Erythroblast (primary cell): ENCODE measurements at regions not wholly inside any gene's neighbourhood (a gene's known extent, or its start where the extent isn't known, plus 50 kb on each side); places are given as distances from the start of the nearest gene placed in this dataset.

Source experiments
- DNase-seq, 2 experiments: peaks; one replicate each; lab custom pipeline; 2025; lab: John Stamatoyannopoulos, UW
- GATA1 ChIP-seq: IDR thresholded peaks from 2 replicates; pipeline ENCODE4 v1.6.1; 2011; ENCODE audit warnings: low read depth, mild to moderate bottlenecking, control low read depth, low read length, moderate library complexity
- POLR2A ChIP-seq: IDR thresholded peaks from 2 replicates; pipeline ENCODE4 v1.6.1; 2011; ENCODE audit warnings: mild to moderate bottlenecking, low read length

DNA sequence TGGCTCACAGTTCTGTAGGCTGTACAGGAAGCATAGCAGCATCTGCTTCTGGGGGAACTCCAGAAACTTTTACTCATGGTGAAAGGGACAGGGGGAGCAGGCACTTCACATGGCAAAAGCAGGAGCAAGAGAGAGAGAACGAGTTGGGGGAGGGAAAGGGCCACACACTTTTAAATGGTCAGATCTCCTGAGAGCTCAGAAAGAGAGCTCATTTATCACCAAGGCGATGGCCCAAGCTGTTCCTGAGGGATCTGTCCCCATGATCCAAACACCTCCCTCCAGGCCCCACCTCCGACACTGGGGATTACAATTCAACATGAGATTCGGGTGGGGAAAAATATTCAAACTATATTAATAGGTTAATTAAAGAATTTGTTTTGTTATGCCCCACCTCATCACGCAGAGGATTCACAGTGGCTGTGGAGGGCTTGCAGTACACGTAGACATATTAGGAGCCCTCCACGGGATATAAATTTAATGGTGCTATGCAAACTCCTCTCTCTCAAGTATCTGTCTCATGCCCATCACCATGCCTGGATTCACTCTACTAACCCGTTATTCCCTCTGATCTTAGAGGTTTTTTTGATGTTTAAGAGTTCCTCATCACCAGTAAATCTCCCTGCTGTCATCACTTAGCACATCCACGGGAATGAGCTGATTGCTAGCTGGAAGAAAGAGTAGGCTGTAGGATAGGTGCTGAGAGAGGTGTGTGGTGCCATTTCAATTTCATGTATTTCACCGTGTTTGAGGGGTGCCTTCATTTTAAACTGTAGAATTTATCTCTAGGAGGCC lies 84.5 kb upstream of the ARHGAP28 start:
- DNase-seq = no peak
- TF ChIP-seq GATA1 (no peak), POLR2A (no peak)

DNA sequence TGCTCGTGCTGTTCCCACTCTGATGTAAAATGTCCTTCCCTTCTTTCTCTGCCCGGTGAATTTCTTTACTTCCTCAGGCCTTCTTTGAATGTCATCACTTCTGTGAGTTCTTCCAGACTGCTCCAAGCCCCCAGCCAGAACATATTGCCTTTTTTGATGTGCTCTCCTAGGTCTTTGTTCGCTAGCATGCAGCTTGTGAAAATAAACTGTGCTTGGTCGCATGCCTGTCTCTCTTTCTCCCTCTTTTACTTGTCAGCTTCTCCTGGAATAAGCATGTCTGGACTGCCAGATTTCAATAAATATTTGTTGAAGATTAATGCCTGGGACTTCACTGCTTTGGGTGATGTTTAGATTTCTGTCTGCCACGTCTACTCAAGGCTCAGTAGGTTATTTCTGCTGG lies 82.7 kb upstream of the ARHGAP28 start:
- no peak for DNase-seq
- TF ChIP-seq POLR2A (no peak), GATA1 (no peak)

DNA sequence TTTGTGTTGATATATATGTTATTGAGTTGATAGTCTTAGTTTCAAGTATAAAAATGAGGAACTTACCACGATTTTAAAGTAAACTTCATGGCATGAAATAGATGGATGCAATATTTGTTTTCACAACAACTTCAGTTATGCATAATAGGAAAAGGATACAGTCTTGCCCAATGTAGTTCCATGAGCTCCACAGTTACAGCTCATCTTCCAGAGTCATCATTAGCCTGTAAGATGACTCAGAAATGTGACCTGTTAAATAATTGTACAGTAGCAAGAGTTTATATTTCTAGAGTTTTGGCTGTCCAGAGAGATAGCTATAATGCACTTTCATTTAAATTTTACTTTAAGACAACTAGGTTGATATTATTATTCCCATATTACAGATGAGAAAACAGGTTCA lies 80.9 kb upstream of the ARHGAP28 start:
- TF ChIP-seq GATA1 = no peak
- no peak for TF ChIP-seq POLR2A
- DNase-seq = no peak

DNA sequence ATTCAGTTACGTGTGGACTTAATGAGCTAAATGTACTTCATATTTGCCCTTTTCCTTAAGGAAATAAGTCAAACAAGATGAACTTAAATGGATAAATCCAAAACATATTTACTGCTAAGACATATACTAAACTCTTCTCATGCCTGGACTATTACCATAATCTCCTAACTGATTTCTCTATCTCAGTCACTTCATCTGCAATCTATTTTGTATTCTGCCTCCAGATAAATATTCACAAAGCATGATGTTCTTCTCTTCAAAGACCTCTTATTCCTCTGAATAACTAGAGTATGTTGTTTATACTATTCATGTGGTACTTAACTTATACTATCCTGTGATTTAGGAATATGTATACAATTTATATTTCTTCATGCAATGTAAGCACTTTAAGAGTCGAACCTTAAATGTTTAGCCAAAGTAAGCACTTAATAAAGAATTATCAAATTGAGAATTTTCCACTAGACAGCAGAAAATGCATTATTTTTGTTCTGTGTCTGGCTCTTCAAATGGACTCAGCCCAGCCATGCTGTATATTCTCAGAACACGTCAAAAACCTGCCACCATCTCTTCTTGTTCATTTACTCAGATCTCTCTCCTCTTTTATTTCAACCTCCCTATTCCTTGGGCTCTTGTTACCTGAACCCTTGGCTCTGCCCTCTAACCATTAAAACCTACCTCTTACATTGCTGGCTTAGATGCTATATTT lies 79.9 kb upstream of the ARHGAP28 start:
- DNase-seq = no peak
- TF ChIP-seq POLR2A (no peak), GATA1 (no peak)

DNA sequence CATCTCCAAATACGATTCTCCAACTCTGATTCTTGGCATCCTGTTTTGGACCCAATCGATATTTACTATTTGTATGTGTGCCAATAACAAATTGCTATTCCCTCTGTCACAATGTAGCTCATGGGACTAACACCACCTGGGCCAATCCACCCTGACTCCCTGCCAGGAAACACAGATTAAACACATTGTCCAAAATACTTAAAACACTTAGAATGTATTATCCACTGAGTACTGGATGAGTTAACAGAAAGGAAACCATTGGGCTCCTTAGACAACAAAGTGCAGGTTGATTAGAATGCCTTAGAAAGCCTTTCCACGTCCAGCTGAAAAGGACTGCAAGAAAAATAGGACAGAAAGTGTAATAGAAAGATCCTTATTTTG lies 79.4 kb upstream of the ARHGAP28 start:
- TF ChIP-seq GATA1 (no peak), POLR2A (no peak)

DNA sequence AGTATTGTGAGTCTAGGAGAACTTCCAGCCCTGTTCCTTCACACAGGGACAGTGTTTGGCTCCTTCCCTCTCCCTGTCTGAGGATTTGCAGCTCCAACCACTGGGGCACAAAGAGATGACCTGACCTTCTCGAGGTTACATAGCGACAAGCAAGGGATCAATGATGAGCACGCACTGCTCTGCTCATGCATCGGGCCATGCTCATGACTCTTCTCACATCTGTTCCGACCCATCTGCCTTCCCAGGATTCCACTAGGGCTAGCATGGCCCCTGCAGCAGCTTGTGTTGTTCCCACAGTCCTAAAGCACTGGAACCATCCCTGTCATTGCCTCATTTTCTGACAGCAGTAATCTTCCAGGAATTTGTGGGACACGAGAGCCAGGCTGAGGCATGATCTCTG lies 78.8 kb upstream of the ARHGAP28 start:
- TF ChIP-seq GATA1 (no peak), POLR2A (no peak)
- DNase-seq = no peak

More for the DNA sequence above, 79.4 kb upstream of the ARHGAP28 start:
- DNase-seq = no peak

DNA sequence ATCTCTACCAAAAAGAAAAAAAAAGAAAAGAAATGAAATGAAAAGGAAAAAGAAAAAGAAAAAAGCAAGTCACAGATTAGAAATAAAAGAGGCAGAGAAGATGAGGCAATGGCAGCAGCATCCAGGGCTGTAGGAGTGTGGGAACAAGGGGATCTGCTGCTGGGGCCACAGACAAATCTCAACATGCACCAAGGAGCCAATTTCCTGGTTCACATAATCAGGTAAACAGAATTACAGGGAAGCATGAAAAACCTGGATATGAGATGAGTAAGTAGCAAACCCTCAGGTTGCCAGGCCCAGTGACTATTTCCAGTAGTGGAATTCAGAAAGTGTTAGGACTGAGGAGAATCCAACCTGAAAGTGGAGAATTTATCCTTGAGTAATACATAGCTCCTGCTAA lies 77.4 kb upstream of the ARHGAP28 start:
- TF ChIP-seq GATA1 (no peak), POLR2A (no peak)
- DNase-seq = no peak

DNA sequence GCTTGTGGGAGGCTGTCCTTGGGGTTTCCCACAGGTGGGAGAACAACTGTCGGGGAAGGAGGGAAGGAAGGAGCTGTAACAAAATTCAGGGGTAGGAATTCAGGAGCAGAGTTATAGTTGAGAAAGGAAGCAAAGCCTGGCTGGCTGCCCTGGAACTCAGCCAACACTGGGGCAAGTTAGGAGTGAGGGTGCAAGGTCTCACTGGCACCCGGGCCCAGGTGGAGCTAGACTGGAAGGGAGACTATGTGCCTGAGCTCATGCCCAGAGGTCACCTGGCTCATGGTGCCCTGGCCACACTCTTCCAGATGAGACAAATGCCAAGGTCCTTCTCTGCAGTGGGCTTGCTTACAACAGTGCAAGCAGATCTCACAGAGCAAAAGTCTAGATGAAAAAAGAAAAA lies 75.6 kb upstream of the ARHGAP28 start:
- no peak for TF ChIP-seq GATA1
- TF ChIP-seq POLR2A = no peak
- no peak for DNase-seq

DNA sequence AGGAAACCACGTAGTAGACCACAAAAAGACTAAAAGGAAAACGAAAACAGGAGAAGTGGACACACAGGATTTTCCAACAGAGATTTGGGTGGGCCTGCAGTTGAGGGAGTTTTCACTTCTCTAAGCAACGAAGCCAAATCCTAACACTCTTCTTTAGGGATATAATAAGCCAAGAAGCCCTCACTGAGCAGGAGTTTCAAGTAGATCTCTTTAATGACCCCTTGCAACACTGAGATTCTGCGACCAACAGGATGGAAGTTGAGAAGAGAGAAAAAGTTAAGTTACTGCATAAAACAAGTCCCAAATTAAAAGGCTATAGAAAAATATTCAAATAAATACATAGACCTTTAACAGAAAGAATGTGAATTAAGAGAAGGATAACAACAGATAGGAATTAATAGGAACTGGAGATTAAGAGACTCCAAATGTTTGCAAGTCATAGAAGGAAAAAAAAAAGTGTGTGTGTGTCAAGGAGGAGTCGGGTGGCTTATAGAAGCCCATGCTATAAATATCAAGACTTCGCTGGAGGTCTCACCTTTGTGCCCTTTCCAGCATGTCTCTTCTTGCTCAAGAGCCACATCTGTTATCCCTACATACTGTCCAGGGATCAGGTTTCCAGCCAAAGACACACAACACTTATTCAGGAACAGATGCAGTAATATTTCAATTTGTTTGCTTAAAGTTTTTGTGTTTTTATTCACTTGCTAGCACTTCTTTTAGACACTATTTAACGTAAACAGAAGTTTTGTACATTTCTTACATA lies 69.4 kb upstream of the ARHGAP28 start:
- TF ChIP-seq POLR2A (no peak), GATA1 (no peak)
- DNase-seq = no peak

DNA sequence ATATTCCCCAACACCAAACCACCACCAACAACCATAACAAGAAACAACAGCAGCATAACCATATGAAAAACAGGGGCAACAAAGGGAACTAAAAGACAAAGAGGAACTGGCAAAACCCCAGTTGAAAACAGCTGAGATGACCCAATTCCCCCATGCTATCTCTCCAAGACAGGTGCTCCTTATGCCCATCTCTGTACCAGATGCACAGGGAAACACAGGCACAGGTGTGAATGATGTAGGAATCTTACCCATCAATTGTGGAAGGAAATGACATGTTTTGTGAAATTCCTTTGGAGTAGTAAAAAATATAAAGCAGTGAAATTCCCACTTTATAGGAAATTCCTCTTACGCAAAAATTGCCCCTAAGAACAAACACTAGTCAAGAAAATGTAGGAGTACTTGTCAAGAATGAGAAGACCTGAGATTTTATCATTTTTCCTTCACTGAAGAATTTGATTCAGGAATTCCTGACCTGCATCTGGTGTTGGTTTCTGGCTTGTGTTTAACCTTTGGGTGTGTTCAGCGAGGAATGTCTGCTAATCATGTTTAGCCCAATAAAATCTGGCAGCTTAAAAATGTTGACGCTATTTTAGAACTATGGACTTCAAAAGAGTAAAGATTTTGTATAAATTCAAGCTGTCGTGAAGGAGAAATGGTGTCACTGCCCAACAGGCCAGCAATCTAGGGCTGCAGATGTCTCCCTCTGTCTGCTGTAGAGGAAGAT lies 67.7 kb upstream of the ARHGAP28 start:
- TF ChIP-seq POLR2A (no peak), GATA1 (no peak)
- DNase-seq = no peak

DNA sequence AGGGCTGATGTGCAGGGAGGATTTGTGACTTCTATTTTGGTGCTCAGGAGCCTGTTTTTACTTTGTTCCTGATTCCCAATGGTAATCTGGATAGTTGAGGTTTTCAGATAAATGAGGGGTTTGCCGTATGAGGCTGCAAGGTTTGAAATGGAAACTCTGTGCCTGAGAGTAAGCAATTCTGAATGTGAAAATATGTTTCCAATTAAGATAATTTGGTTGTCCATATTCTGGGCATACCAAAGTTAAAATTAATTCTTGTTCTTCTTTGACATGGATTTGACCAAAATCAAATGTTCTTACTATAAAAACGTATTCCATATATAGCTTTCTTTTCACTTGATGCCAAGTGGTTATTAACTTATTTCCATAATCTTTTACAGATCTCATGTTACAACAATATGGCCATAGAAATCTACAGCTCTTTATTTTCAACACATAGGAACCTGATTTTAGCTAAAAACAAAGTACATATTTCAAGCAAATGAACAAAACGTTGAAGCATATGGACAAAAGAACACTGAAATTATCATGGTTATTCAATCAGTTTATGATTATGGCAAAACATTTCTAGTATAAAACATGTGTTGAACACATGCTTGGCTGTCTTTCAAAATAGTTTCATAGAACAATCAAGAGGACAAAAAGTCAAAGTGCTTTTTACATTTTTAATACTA lies 63.4 kb upstream of the ARHGAP28 start:
- DNase-seq = no peak
- TF ChIP-seq GATA1 (no peak), POLR2A (no peak)

DNA sequence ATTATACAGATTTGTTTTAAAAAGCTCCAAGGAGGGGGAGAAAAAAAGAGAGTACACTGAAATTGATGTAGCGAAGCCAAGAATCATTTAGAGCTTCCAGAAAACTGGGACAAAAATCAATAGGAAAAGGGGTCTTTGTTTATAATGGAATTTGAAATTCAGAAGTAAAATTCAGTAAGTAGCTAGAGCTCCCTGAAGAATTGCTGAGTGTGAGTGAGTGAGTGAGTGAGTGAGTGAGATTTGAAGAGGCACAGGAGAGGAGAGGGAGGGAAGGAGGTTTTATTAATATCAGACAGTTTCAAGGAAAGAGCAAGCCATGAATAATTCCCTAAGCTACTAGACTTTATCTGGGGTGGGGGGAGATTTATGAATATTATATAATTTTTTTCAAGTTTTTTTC lies 60.7 kb upstream of the ARHGAP28 start:
- no peak for DNase-seq
- TF ChIP-seq GATA1 = no peak
- no peak for TF ChIP-seq POLR2A

DNA sequence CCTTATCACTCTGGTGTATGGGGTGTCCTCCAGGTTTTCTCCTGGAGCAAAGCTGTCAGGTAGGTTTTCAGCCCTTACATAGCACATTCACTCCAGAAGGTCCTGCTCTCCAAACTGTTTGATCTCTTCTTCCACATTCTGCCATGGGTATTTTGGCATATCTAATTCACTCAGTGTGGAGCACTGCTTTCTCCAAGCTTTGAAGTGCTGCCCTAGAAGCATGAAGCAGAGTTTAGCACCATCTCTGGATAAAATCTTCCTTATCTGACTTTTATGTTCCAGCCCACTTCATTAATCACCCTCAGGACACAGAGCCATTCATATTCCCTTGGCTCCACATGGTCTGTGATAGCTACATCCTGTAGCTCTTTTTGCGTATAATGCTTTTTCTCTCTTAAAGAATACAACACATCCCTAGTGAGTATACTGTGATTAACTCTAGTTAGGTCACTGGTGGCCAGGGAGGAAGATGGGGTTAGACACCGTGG lies 56.7 kb upstream of the ARHGAP28 start:
- DNase-seq = no peak
- TF ChIP-seq POLR2A = no peak
- TF ChIP-seq GATA1 = no peak
